ENCODE measurements at regions not wholly inside any gene's neighbourhood (a gene's known extent, or its start where the extent isn't known, plus 50 kb on each side); places are given as distances from the start of the nearest gene placed in this dataset.
A peak's percentile ranks its signal among the peaks of the same experiment; 100 is the strongest.
"Not testable (repeated sequence)": the region's sequence is repeated elsewhere in the genome, so short reads cannot be mapped to it uniquely, and the experiment has no call there.

DNA sequence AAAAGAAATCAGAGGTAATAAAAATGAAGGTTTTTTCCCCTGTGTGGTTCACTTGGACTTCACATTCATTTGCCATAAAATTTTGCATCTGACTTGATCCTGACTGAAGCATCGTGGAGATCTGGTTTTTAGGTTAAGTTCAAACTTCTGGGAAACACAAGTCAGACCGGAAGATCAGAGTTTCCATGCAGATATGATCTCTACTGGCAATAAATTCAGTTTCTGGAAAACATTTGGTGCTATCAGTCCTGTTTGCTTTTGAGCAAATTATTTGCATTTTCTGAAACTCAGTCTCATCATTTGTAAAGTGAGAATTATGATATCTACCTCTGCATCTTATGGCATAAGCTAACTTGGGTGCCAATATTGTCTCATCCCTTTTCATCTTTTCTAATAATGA is 81.3 kb upstream of the KCNMA1 start:
- H3K27ac ChIP-seq, result no peak overlapping the region
- no peak for TF ChIP-seq POLR2A (IDR thresholded peaks at IDR 0.05)
- TF ChIP-seq, protein P1, sequence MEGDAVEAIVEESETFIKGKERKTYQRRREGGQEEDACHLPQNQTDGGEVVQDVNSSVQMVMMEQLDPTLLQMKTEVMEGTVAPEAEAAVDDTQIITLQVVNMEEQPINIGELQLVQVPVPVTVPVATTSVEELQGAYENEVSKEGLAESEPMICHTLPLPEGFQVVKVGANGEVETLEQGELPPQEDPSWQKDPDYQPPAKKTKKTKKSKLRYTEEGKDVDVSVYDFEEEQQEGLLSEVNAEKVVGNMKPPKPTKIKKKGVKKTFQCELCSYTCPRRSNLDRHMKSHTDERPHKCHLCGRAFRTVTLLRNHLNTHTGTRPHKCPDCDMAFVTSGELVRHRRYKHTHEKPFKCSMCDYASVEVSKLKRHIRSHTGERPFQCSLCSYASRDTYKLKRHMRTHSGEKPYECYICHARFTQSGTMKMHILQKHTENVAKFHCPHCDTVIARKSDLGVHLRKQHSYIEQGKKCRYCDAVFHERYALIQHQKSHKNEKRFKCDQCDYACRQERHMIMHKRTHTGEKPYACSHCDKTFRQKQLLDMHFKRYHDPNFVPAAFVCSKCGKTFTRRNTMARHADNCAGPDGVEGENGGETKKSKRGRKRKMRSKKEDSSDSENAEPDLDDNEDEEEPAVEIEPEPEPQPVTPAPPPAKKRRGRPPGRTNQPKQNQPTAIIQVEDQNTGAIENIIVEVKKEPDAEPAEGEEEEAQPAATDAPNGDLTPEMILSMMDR (IDR thresholded peaks at IDR 0.05), result no peak
- DNase-seq, result no peak
- no peaks in the 10 kb centered on the region for H3K27me3 ChIP-seq
- H3K4me3 ChIP-seq, result no peak overlapping the region
- H3K4me1 ChIP-seq, result no peaks in the 10 kb centered on the region
- H3K9me3 ChIP-seq, result no peaks in the 10 kb centered on the region
- no peaks in the 10 kb centered on the region for H3K36me3 ChIP-seq

DNA sequence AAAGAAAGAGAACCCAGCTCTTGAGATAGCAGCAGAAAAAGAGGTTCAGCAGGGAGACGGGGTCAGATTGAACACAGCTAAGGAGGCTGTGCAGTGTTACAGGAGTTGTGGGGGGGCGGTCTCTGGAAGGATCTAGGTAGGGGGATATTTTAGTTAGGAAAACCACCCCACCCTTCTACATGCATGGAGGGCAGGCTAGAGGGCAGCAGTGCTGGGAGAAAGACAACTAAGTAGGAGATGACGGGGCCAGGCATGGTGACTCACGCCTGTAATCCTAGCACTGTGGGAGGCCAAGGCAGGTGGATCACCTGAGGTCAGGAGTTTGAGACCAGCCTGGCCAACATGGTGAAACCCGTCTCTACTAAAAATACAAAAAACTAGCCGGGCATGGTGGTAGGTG is 80.7 kb upstream of the KCNMA1 start:
- H3K4me3 ChIP-seq, H3K9me3 ChIP-seq, H3K4me1 ChIP-seq: not testable (repeated sequence)

GRCh38 chr10:77717336-77717735 is 79.7 kb upstream of the KCNMA1 start:
- DNase-seq, result no peak
- no peak overlapping the region for H3K27ac ChIP-seq
- H3K4me3 ChIP-seq, result no peak overlapping the region
- TF ChIP-seq POLR2A (IDR thresholded peaks at IDR 0.05), result no peak
- TF ChIP-seq, protein P1 (IDR thresholded peaks at IDR 0.05), result no peak
- H3K9me3 ChIP-seq, result no peaks in the 10 kb centered on the region
- no peaks in the 10 kb centered on the region for H3K27me3 ChIP-seq
- no peaks in the 10 kb centered on the region for H3K4me1 ChIP-seq
- H3K36me3 ChIP-seq, result no peaks in the 10 kb centered on the region

More for the DNA sequence above, 80.7 kb upstream of the KCNMA1 start:
- H3K36me3 ChIP-seq, H3K27ac ChIP-seq, DNase-seq, H3K27me3 ChIP-seq: not testable (repeated sequence)

GRCh38 chr10:77716458-77717317 is 79.1 kb upstream of the KCNMA1 start:
- Histone ChIP-seq H3K27me3 (no peaks in the 10 kb centered on the region), H3K27ac (no peak overlapping the region), H3K9me3 (no peaks in the 10 kb centered on the region), H3K36me3 (no peaks in the 10 kb centered on the region), H3K4me1 (no peaks in the 10 kb centered on the region), H3K4me3 (no peak overlapping the region)
- TF ChIP-seq POLR2A (IDR thresholded peaks at IDR 0.05), result no peak
- TF ChIP-seq, protein P1 (IDR thresholded peaks at IDR 0.05), result no peak
- no peak for DNase-seq

DNA sequence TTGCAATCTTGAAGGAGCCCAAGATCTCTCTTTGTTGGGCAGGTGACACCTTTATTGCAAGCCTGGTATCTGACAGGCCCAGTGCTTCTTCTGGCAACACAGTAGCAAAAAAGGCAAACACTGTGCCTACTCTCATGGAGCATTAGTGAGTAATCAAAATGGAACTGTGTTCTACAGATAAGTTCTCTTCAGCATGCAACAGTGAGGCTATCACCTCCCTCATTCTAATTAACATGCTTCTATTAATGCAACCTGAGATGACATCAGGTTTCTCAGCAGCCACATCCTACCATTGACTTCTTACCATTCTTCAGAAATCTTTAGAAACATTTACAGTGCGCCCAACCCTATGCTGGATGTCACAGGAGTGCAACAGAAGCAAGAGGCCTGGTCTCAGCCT is 77.9 kb upstream of the KCNMA1 start:
- peaks cover 0 to 5% (median 2%) of the 10 kb centered on the region in 4 donors for H3K4me1 ChIP-seq
- no peak overlapping the region for H3K27ac ChIP-seq
- H3K9me3 ChIP-seq, result no peaks in the 10 kb centered on the region
- TF ChIP-seq POLR2A (IDR thresholded peaks at IDR 0.05), result no peak
- TF ChIP-seq, protein P1 (IDR thresholded peaks at IDR 0.05), result no peak
- no peak for DNase-seq
- no peaks in the 10 kb centered on the region for H3K36me3 ChIP-seq
- H3K4me3 ChIP-seq, result no peak overlapping the region
- H3K27me3 ChIP-seq, result no peaks in the 10 kb centered on the region

DNA sequence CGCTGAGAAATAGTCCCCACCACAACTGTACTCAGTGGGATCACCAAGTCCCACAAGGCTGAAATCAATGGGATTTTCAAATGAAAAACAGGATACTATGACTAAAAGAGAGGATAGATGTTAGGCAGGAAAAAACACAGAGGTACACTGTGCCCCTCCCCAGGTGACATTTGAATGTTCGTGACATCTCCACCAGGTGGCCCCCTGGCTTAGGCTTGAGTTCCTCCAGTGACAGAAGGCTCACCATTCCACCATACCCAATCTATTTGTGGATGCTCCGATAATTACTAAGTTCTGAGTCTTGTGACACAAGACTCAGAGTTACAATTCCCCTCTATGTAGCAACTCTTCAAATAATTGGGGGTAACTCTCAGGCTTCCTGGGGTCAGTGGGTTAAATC is 77.5 kb upstream of the KCNMA1 start:
- TF ChIP-seq, protein P1 (IDR thresholded peaks at IDR 0.05), result peak in 2 of 6 experiments; percentile 4 to 12
- no peak for TF ChIP-seq POLR2A (IDR thresholded peaks at IDR 0.05)
- H3K9me3 ChIP-seq, result no peaks in the 10 kb centered on the region
- DNase-seq, result no peak

More for the DNA sequence above, 77.5 kb upstream of the KCNMA1 start:
- H3K27me3 ChIP-seq, result no peaks in the 10 kb centered on the region
- H3K36me3 ChIP-seq, result no peaks in the 10 kb centered on the region
- H3K4me3 ChIP-seq, result no peak overlapping the region
- H3K4me1 ChIP-seq, result peaks cover 0 to 5% (median 2%) of the 10 kb centered on the region in 4 donors
- H3K27ac ChIP-seq, result no peak overlapping the region
